ENCODE measurements at regions not wholly inside any gene's neighbourhood (a gene's known extent, or its start where the extent isn't known, plus 50 kb on each side); places are given as distances from the start of the nearest gene placed in this dataset.

DNA sequence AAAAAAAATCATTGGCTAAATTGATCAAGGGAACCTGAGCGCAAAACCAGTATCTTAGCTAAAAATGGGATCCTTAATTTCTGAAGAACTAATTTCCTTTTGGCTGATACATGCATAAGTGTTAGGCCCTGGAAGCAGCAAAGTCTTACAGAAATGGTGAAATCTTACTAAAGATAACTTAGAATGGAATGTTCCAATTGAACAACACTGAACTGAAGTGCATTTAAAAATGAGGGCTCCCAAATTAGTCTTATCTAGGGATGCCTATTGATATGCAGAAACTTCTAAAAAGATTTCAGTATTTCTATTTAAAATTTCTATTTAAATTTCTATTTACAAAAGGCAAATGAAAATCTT is 120.7 kb upstream of the BANK1 start:
- Histone ChIP-seq H3K4me3 (ENCODE audit: low read depth, low read length) (no peak overlapping the region), H3K36me3 (ENCODE audit: control insufficient read depth, insufficient read depth, low read length) (no peaks in the 10 kb centered on the region), H3K27me3 (ENCODE audit: control insufficient read depth, insufficient read depth, low read length) (no peaks in the 10 kb centered on the region)
- TF ChIP-seq, protein P1, sequence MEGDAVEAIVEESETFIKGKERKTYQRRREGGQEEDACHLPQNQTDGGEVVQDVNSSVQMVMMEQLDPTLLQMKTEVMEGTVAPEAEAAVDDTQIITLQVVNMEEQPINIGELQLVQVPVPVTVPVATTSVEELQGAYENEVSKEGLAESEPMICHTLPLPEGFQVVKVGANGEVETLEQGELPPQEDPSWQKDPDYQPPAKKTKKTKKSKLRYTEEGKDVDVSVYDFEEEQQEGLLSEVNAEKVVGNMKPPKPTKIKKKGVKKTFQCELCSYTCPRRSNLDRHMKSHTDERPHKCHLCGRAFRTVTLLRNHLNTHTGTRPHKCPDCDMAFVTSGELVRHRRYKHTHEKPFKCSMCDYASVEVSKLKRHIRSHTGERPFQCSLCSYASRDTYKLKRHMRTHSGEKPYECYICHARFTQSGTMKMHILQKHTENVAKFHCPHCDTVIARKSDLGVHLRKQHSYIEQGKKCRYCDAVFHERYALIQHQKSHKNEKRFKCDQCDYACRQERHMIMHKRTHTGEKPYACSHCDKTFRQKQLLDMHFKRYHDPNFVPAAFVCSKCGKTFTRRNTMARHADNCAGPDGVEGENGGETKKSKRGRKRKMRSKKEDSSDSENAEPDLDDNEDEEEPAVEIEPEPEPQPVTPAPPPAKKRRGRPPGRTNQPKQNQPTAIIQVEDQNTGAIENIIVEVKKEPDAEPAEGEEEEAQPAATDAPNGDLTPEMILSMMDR (IDR thresholded peaks at IDR 0.05; ENCODE audit: insufficient read depth, low read length, poor library complexity, severe bottlenecking), result no peak
- DNase-seq (ENCODE audit: low read depth), result no peak

DNA sequence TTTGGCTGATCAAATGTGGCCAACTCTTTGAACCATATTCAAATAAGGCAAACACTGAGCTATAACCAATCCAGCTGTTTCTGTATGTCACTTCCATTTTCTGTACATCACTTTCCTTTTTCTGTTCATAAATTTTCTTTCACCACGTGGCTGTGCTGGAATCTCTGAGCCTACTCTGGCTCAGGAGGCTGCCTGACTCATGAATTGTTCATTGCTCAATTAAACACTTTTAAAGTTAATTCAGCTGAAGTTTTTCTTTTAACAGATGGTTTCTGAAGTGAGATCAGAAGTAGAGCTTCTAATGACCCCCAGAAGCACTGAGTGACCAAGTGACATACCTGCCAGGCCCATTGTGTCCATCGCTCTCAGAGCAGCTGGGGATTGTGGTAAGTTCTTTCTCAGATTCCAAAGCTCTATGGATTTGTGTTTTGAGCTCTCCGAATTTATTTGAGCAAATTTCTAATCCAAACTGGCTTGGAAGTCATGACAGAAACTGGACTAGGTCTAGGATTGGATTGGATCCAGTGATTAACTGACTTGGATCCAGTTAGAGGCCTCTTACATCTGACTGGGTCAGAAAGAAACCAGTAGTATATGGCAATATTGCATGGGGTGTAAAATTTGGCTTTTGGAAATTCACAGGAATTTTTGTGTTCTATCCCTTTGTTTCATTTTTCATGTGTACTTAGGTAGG is 121.2 kb upstream of the BANK1 start:
- no peak for DNase-seq (ENCODE audit: low read depth)
- H3K36me3 ChIP-seq (ENCODE audit: control insufficient read depth, insufficient read depth, low read length), result no peaks in the 10 kb centered on the region
- no peaks in the 10 kb centered on the region for H3K27me3 ChIP-seq (ENCODE audit: control insufficient read depth, insufficient read depth, low read length)
- TF ChIP-seq, protein P1 (IDR thresholded peaks at IDR 0.05; ENCODE audit: insufficient read depth, low read length, poor library complexity, severe bottlenecking), result no peak
- no peak overlapping the region for H3K4me3 ChIP-seq (ENCODE audit: low read depth, low read length)

DNA sequence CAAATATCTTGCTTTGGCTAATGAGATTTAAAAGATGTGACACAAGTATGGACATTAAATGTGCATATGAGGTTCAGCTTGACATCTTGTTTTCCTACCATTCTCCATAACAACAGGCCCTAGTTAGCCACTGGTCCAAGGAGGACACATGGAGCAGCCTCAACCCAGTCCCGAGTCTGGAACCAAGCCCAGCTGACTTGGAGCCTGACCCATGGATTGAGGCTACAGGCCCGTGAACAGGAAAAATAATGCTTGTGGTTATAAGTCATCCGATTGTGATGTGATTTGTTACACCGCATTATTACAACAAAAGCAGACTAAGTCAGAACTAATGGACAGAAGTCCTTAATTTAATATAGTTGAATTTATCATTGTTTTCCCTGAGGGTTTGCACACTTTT is 123.2 kb upstream of the BANK1 start:
- TF ChIP-seq, protein P1 (IDR thresholded peaks at IDR 0.05; ENCODE audit: insufficient read depth, low read length, poor library complexity, severe bottlenecking), result no peak
- no peak overlapping the region for H3K4me3 ChIP-seq (ENCODE audit: low read depth, low read length)
- no peaks in the 10 kb centered on the region for H3K27me3 ChIP-seq (ENCODE audit: control insufficient read depth, insufficient read depth, low read length)
- no peaks in the 10 kb centered on the region for H3K36me3 ChIP-seq (ENCODE audit: control insufficient read depth, insufficient read depth, low read length)
- DNase-seq (ENCODE audit: low read depth), result no peak

DNA sequence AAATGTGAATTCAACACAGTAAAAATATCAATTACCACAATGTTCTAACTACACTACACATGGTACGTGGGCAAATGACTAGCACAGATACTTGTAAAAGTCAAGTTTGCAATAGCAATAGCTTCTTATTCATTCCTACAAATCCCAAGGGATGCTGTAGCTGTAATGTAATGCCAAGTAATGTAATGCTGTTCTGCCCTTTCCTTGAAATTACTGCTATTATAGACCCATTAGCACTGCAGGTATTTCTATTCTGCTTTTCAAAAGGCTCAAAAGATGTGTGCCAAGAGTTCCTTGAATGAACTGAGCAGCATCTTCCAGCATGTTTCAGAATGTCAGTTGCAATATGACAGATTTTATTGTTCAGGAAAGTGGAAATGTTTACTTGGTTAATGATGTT is 129.9 kb upstream of the BANK1 start:
- no peaks in the 10 kb centered on the region for H3K36me3 ChIP-seq (ENCODE audit: control insufficient read depth, insufficient read depth, low read length)
- H3K4me3 ChIP-seq (ENCODE audit: low read depth, low read length), result no peak overlapping the region
- DNase-seq (ENCODE audit: low read depth), result no peak
- TF ChIP-seq, protein P1 (IDR thresholded peaks at IDR 0.05; ENCODE audit: insufficient read depth, low read length, poor library complexity, severe bottlenecking), result no peak
- no peaks in the 10 kb centered on the region for H3K27me3 ChIP-seq (ENCODE audit: control insufficient read depth, insufficient read depth, low read length)

DNA sequence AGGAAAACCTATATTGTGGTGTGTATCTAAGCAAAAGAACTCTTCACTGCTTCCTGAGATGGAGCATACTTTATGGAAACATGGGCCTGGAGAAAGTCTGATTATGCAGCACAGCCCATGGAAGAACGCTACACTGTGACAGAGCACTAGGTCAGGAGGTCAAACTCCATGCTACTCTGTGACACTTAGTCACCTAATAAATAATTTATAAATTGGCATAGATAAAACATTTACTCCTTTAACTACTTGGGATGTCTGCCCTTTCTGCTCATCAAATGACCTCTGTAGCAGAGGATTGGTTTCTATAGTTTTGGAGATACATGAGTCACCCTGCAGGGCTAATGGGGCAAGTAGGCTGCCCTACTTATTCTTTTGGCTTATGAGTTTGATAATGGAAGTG is 134.7 kb upstream of the BANK1 start:
- Histone ChIP-seq H3K4me3 (ENCODE audit: low read depth, low read length) (no peak overlapping the region), H3K36me3 (ENCODE audit: control insufficient read depth, insufficient read depth, low read length) (no peaks in the 10 kb centered on the region), H3K27me3 (ENCODE audit: control insufficient read depth, insufficient read depth, low read length) (no peaks in the 10 kb centered on the region)
- no peak for DNase-seq (ENCODE audit: low read depth)
- TF ChIP-seq, protein P1 (IDR thresholded peaks at IDR 0.05; ENCODE audit: insufficient read depth, low read length, poor library complexity, severe bottlenecking), result no peak

DNA sequence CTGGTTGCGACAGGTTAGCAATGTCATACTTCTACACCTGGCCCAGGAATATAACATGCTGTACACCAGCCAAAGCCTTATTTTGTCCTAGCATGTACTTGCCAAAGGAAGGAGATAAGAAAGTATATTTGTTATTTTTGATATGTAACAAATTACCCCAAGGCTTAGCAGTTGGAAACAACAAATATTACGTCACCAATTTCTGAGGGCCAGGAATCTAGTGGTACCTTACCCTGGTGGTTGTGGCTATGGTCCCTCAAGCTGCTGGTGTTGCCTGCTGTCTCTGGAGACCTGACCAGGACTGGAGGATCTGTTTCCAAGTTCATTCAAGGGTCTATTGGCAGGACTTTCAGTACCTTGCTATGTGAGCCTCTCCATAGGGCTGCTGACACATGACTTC is 135.5 kb upstream of the BANK1 start:
- Histone ChIP-seq H3K4me3 (ENCODE audit: low read depth, low read length) (no peak overlapping the region), H3K36me3 (ENCODE audit: control insufficient read depth, insufficient read depth, low read length) (no peaks in the 10 kb centered on the region), H3K27me3 (ENCODE audit: control insufficient read depth, insufficient read depth, low read length) (no peaks in the 10 kb centered on the region)
- no peak for DNase-seq (ENCODE audit: low read depth)
- TF ChIP-seq, protein P1 (IDR thresholded peaks at IDR 0.05; ENCODE audit: insufficient read depth, low read length, poor library complexity, severe bottlenecking), result no peak
